Endodermal cell (in vitro differentiated cells): ENCODE measurements at regions not wholly inside any gene's neighbourhood (a gene's known extent, or its start where the extent isn't known, plus 50 kb on each side); places are given as distances from the start of the nearest gene placed in this dataset.

Source experiments
- DNase-seq: peaks from one replicate; pipeline ENCODE4 v3.0.0-alpha.2; 2017
- H3K27ac ChIP-seq: 2 replicates; pipeline ENCODE4 v1.5.1; 2013; ENCODE audit warnings: mild to moderate bottlenecking, low read depth, low read length, moderate library complexity
- H3K27me3 ChIP-seq: 2 replicates; pipeline ENCODE4 v1.6.1; 2013; ENCODE audit warnings: mild to moderate bottlenecking, low read length, moderate library complexity; ENCODE audit not compliant: insufficient read depth, control insufficient read depth, poor library complexity, severe bottlenecking
- H3K36me3 ChIP-seq: 2 replicates; pipeline ENCODE4 v1.7.0; 2013; ENCODE audit warnings: mild to moderate bottlenecking, low read length, moderate library complexity; ENCODE audit not compliant: control insufficient read depth, insufficient read depth
- H3K4me1 ChIP-seq: one replicate; pipeline ENCODE4 v1.7.0; 2013; ENCODE audit warnings: low read length; ENCODE audit not compliant: control insufficient read depth, insufficient read depth
- H3K4me3 ChIP-seq: 2 replicates; pipeline ENCODE4 v1.5.1; 2013; ENCODE audit warnings: mild to moderate bottlenecking, low read length, moderate library complexity
- H3K9ac ChIP-seq: 2 replicates; pipeline ENCODE4 v1.6.1; 2013; ENCODE audit warnings: mild to moderate bottlenecking, low read length, moderate library complexity; ENCODE audit not compliant: poor library complexity, severe bottlenecking; ENCODE audit errors: extremely low read depth
- H3K9me3 ChIP-seq: 2 replicates; pipeline ENCODE4 v1.6.1; 2013; ENCODE audit warnings: mild to moderate bottlenecking, low read length, moderate library complexity; ENCODE audit not compliant: control insufficient read depth
- H3K27ac Mint-ChIP-seq: 2 replicates; pipeline ENCODE4 v1.8.0; 2020; ENCODE audit warnings: mixed read lengths
- H3K27me3 Mint-ChIP-seq: 2 replicates; pipeline ENCODE4 v1.8.0; 2021; ENCODE audit warnings: mild to moderate bottlenecking, mixed read lengths; ENCODE audit not compliant: insufficient read depth
- H3K36me3 Mint-ChIP-seq: 2 replicates; pipeline ENCODE4 v1.8.0; 2020; ENCODE audit warnings: low read depth, mixed read lengths
- H3K4me1 Mint-ChIP-seq: 2 replicates; pipeline ENCODE4 v1.8.0; 2020; ENCODE audit warnings: mixed read lengths
- H3K4me3 Mint-ChIP-seq: 2 replicates; pipeline ENCODE4 v1.8.0; 2020; ENCODE audit warnings: mild to moderate bottlenecking, moderate library complexity, mixed read lengths
- H3K9me3 Mint-ChIP-seq: 2 replicates; pipeline ENCODE4 v1.8.0; 2020; ENCODE audit warnings: mild to moderate bottlenecking, mixed read lengths
- WGBS, 2 experiments: methylation state at CpG; one replicate each; pipeline versions ENCODE4 v1.1.5 to v1.1.7; 2013; ENCODE audit warnings: missing lambda C conversion rate in 2 of 2, mixed read lengths in 1 of 2; ENCODE audit not compliant: insufficient coverage in 1 of 2, insufficient read length in 1 of 2; 5-methylcytosine and 5-hydroxymethylcytosine counted together
- TF ChIP-seq, protein P1 (sequence below): fragments of 200-600 bp; sonication (generic); conservative IDR thresholded peaks from 2 replicates; pipeline ENCODE4 v1.5.0; 2021; ENCODE audit warnings: antibody characterized with exemption, mild to moderate bottlenecking

DNA sequence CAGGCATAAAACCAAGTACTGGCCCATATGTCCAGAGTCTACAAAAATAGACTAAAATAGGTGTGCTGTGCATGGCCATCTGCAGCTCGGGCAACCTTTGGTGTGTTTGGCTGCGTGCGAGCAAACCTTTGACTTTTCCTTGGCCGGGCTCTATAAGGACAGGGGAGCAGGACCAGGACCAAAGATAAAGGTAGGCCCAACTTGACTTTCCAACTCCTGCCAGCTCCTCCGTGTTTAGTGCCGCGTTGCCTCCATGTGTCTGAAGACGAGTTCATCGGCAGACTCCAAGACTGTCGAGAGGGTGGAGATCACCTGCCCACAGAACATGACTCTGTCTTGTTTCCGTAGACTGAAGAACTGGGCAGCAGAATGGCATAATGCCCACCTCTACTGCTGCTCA lies 375.5 kb downstream of the IRS2 start:
- H3K9ac ChIP-seq: no peak overlapping the region
- no peaks in the 10 kb centered on the region for H3K36me3 Mint-ChIP-seq
- H3K36me3 ChIP-seq: no peaks in the 10 kb centered on the region
- no peaks in the 10 kb centered on the region for H3K4me1 ChIP-seq
- DNase-seq: no peak
- H3K27ac Mint-ChIP-seq: no peak overlapping the region
- H3K4me3 ChIP-seq: no peak overlapping the region
- H3K27ac ChIP-seq: no peak overlapping the region
- TF ChIP-seq, protein P1, sequence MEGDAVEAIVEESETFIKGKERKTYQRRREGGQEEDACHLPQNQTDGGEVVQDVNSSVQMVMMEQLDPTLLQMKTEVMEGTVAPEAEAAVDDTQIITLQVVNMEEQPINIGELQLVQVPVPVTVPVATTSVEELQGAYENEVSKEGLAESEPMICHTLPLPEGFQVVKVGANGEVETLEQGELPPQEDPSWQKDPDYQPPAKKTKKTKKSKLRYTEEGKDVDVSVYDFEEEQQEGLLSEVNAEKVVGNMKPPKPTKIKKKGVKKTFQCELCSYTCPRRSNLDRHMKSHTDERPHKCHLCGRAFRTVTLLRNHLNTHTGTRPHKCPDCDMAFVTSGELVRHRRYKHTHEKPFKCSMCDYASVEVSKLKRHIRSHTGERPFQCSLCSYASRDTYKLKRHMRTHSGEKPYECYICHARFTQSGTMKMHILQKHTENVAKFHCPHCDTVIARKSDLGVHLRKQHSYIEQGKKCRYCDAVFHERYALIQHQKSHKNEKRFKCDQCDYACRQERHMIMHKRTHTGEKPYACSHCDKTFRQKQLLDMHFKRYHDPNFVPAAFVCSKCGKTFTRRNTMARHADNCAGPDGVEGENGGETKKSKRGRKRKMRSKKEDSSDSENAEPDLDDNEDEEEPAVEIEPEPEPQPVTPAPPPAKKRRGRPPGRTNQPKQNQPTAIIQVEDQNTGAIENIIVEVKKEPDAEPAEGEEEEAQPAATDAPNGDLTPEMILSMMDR: no peak
- H3K9me3 Mint-ChIP-seq: no peaks in the 10 kb centered on the region
- no peaks in the 10 kb centered on the region for H3K9me3 ChIP-seq
- WGBS, 2 experiments: 87 to 96% methylated on average over 9 to 11 of the region's 11 CpGs
- H3K4me1 Mint-ChIP-seq: peaks cover 7% of the 10 kb centered on the region
- peaks cover 1% of the 10 kb centered on the region for H3K27me3 Mint-ChIP-seq
- H3K27me3 ChIP-seq: no peaks in the 10 kb centered on the region
- H3K4me3 Mint-ChIP-seq: no peak overlapping the region

DNA sequence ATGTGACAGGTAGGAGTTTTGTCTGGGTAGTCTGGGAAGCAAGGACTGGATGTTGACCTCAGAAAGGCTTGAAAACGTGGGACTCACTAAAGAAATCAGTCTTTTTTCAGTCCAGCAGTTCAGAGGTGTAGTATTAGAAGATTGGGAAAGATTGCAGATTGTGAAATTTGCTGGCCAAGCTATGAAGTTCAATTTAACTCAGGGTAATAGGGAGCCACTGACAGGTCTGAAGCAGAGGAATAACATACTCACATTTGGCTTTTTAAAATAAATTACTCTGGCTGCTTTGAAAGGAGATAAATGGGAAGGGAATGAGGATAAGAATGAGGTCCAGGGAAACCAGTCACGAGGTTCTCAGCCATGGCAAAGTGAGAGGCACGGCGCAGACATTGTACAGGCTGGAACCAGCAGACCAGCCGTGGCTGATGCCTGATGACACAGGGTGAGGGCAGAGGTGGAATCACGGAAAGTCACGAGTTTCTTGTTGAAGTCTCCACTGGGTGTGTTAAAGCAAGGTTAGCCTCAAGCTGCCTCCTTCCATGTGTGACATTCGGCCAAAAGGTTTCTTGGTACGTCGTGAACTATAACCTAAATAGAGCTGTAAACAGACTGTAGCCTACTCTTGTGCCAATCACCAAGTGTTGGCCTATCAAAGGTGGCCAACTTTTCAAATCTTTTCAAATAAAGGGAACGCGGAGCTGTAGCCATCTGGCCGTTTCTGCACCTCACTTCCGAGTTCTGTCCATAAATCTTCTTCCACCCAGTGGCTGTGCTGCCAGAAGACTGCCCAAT lies 377.6 kb downstream of the IRS2 start:
- H3K9me3 ChIP-seq: no peaks in the 10 kb centered on the region
- no peak overlapping the region for H3K27ac Mint-ChIP-seq
- H3K36me3 Mint-ChIP-seq: no peaks in the 10 kb centered on the region
- 91 to 93% methylated on average over 14 of the region's 14 CpGs for WGBS, 2 experiments
- no peak overlapping the region for H3K9ac ChIP-seq
- H3K9me3 Mint-ChIP-seq: peaks cover 13% of the 10 kb centered on the region
- DNase-seq: no peak
- H3K27me3 ChIP-seq: no peaks in the 10 kb centered on the region
- H3K27me3 Mint-ChIP-seq: peaks cover 1% of the 10 kb centered on the region
- peaks cover 7% of the 10 kb centered on the region for H3K4me1 Mint-ChIP-seq
- H3K36me3 ChIP-seq: no peaks in the 10 kb centered on the region
- no peak overlapping the region for H3K27ac ChIP-seq
- H3K4me3 ChIP-seq: no peak overlapping the region
- H3K4me1 ChIP-seq: no peaks in the 10 kb centered on the region
- TF ChIP-seq, protein P1: no peak
- H3K4me3 Mint-ChIP-seq: no peak overlapping the region

DNA sequence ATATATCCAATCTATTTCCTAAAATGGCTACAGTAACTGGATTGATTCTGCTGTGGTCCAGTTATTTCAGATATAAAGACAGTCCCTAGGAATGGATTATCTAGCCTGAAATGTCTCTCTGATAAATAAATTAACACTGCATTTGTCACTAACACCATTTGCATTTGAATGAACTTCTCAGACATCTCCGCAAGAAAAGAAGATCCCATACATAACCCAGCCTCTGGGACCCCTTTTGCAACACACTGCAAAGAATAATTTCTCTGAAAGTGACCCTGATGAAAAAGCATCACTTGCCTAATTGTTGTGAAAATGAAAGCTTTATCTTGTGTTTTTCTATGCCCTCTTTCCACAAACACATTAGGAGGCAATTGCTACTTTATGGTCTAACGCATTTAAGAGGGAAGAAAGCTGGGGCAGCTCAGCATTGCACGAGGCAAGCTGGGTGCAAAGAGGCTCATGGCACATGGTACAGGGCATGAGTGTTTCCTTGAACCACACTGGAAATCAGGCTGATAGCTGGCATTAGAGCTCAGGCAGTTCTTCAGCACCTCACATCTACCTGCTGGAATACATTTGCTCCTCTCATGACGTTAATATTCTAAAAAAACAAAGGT lies 379.9 kb downstream of the IRS2 start:
- Histone ChIP-seq H3K27me3 (peaks cover 15% of the 10 kb centered on the region), H3K4me3 (no peak overlapping the region), H3K27ac (no peak overlapping the region), H3K36me3 (no peaks in the 10 kb centered on the region), H3K9me3 (no peaks in the 10 kb centered on the region), H3K9ac (no peak overlapping the region), H3K4me1 (no peaks in the 10 kb centered on the region)
- Mint-ChIP-seq H3K36me3 (no peaks in the 10 kb centered on the region), H3K4me3 (no peak overlapping the region), H3K4me1 (no peaks in the 10 kb centered on the region), H3K27ac (no peak overlapping the region), H3K9me3 (peaks cover 18% of the 10 kb centered on the region), H3K27me3 (peaks cover 3% of the 10 kb centered on the region)
- no peak for DNase-seq
- 77 to 79% methylated on average over 4 of the region's 4 CpGs for WGBS, 2 experiments
- TF ChIP-seq, protein P1: no peak
